CD4-positive, alpha-beta T cell treated with Interleukin-1 beta for 1 hour (primary cell): ENCODE measurements at regions not wholly inside any gene's neighbourhood (a gene's known extent, or its start where the extent isn't known, plus 50 kb on each side); places are given as distances from the start of the nearest gene placed in this dataset.

Experiments used
- DNase-seq, 2 donors: peaks; one replicate each; pipeline ENCODE4 v3.0.0-alpha.2; 2020 to 2022

DNA sequence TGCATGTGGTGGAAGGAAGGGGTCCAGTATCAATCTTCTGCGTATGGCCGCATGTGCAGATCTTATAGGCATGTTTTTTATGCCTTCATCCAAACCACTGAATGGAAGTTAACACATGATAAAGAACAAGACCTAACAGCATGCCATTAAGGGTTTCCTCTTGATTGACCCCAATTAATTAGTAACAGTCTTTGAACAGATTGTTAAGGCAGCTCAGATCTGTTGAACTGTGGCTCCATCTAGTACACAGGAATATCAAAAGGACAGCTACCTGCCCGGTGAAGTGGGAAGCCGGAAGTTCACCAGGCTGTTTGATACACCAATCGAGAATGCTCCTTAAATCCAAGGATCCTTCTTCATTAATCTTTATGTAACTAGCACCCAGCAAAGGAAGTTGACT is 159.9 kb upstream of the ADAMTS16 start:
- no peak for DNase-seq

DNA sequence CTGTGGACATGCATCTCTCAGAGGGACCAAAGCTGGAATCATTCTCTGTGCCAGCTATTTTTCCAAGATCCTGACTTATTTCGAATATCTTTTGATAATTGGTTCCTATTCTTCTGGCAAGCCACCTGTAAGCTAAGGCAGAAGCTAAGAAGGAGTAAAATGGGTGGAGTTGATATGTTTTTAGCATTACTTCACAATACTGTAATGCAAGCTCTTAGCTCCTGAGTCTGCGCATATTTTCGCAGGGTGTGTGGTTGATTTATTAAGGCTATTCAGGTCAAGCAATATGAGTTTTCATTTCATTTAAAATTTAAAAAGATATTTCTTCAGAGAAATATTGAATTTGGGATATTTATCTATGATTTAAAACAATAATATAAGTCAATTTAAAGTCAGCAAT is 158.5 kb upstream of the ADAMTS16 start:
- no peak for DNase-seq

DNA sequence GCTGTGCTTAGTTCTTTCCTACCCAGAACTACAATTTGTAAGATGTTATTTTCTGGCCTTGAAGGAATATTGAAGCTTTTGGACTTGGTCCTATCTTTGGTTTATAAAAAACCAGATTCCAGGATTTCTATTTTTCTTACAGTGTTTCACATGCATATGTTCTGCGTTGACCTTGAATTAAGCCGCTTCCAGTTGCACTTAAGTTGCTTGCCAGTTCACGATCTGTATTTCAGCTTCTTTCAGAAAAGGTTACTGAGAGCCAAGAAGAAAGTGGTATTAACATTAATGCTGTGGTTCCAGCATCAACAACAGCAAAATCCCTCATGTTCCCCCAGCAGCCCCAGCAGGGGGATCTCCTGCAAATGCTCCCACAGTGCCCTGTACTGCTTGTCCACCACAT is 156.4 kb upstream of the ADAMTS16 start:
- DNase-seq: no peak

DNA sequence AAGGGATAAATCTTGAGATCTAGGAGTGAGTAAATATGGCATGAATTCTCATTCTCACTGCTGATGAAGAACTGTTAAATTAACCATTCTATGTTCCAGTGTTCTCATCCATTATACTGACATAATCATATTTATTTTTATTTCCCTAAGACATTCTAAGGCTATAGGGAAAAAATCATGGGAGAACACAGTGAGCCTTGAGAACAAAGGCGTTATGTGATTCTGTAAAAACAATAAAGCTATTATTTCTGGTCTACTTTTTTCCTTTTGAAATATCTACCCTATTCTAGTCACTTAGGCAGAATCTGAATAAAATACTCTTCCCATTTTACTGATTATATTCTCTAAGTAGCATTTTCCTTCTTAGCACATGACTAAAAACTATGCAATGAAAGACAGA is 155.7 kb upstream of the ADAMTS16 start:
- no peak for DNase-seq

DNA sequence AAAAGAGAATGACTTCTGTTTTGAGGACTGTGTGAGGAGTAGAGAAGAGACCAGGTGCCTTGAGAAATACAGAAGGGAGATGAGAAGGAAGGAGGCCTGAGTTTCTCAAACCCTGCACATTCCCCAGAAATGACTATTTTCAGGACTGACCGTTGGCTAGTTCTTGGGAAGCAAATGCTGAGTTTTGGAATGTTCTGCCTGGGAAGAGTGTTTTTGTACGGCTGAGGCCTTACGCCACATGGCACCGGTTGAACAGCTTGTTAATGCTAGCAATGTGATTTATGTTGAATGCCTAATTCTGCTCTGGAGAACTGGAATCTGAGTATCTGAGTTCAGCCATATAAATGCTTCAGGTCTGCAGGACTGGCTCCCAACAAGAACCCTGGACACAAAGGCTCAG is 152.7 kb upstream of the ADAMTS16 start:
- no peak for DNase-seq

DNA sequence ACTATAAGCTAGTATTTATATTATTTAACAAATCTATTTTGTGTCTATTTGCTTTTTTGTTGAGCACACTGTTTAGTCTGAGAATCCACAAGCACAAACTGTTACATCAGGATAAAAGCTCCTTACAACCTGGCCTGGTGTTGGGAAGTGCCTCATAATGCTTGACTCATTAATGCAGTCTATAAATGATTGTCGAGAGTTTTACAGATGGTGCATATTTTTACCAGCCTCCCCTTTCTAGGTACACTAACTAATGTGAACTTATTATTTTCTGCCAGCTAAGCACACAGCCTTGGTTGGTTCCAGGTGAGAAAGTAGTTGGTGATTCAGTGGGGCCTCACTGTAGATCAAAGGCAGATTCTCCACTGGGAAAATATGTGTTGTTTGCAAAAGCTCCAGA is 151.0 kb upstream of the ADAMTS16 start:
- DNase-seq: no peak

DNA sequence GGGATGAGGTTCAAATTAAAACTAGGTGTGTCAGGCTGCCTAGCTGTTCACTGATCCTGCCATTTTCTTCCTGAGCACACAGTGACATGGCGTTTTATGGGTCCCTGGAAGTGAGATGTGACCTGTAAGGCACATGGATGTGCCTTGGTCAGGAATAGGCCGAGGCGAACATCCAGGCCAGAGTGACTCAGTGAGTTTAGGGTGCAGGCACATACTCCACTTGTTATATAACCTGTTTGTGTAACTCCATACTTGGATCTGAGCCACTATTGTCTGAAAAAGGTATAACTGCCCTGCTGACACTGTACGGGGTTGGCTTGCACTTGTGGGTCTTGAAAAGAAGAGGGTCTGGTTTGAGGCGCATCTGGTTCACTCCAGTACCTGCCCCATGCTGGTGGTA is 150.1 kb upstream of the ADAMTS16 start:
- DNase-seq: no peak

DNA sequence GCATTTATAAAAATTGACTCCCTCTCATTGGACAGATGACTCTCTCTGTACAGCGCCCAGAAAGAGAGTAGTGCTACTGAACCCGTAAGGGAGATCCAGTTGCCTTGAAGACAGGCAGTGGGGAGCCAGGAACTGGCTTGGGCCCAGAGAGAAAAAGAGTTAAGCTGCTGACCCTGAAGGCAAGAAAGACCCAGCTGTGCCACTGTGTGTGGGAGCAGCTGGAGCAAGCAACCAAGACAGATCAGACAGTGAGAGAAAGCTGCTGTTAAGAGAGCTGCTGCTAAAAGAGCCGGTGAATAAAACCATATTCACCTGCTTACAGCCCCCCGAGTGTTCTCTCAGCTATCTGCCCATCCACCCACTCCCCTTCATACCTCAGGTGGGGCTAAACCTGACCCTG is 149.7 kb upstream of the ADAMTS16 start:
- no peak for DNase-seq

DNA sequence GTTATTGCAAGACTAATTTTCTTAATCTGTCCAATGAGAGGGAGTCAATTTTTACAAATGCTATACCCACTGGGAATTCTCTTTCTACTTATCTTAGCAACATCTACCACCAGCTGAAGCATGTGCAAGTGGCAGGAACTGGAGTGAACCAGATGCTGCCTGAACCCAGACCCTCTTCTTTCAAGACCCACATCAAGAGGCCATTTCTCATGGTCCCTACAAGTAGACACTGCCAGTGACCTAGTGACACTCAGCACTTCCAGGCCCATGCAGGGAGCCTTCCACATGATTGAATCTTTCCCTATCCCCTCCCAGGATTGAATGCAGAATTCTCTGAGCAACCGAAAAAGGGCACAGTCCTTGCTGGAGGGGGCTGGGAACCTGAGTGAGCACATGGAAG is 148.2 kb upstream of the ADAMTS16 start:
- DNase-seq: no peak

DNA sequence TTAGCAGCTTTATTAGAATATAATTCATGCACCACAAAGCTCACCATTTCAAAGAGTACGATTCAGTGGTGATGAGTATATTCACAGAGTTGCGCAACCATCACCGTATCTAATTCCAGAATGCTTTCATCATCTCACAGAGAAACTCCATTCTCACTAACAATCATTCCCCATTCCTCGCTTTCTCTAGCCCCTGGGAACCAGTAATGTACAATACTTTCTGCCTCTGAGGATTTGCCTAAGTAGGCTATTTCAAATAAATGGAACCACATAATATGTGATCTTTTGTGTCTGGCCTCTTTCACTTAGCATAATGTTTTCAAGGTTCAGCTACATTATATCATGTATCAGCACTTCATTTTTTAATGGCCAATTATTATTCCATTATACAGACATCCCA is 145.1 kb upstream of the ADAMTS16 start:
- DNase-seq: no peak

DNA sequence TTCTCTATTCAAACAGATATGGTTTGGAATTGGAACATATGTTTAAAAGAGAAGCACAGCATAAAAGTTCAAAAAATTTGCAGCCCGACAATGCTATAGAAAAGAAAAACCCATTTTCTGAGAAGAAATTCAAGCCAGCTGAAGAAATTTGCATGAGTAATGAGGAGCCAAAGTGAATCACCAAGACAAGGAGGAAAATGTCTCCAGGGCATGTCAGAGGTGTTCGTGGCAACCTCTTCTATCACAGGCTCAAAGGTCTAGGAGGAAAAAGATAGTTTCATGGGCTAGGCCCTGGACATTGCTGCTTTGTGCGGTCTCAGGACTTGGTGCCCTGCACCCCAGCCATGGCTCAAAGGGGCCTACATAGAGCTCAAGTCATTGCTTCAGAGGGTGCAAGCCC is 134.8 kb upstream of the ADAMTS16 start:
- DNase-seq: no peak

DNA sequence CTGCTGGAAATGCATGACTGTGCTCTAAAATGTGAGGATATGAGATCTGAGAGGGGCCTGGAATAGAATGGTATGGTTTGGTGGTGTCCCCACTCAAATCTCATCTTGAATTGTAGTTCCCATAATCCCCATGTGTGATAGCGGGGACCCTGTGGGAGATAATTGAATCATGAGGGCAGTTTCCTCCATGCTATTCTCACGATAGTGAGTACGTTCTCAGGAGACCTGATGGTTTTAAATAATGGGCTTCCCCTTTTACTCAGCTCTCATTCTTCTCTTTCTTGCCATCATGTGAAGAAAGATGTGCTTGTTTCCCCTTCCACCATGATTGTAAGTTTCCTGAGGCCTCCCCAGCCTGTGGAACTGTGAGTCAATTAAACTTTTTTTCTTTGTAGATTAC is 133.6 kb upstream of the ADAMTS16 start:
- DNase-seq: no peak

DNA sequence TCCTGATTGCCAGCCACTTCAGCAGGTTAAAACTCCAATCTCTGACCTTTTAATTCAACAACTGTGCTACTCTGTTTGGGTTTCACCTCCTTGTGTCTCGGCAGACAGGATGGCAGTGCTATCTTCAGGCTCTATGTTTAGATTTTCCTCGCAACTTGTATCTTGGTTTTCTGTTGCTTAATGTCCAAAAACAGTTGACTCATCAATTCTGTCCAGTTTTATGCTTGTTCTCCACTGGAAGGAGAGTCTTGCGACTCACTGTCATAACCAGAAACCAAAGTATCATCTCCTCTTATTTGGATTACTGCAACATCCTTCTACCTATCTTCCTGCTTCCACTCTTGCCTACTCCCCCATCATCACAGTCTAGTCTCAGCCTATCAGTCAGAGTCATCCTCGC is 130.9 kb upstream of the ADAMTS16 start:
- no peak for DNase-seq

DNA sequence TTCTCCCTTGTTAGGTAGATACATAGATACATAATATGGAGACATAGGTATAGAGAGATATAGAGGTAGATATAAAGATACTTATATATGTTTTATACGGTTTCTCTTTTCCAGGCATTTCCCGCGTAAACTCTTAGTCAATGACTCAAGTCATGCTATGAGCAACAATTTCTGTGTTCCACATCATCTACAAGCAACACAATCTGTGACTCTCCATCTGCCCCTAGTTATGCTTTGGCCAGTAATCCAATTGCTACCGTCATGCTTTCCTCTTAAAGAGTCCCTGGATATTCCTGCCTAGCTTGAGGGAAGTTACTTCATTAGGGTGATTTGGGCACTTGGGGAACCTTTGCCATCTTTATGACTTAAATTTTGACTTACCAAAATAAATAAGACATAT is 129.0 kb upstream of the ADAMTS16 start:
- no peak for DNase-seq

DNA sequence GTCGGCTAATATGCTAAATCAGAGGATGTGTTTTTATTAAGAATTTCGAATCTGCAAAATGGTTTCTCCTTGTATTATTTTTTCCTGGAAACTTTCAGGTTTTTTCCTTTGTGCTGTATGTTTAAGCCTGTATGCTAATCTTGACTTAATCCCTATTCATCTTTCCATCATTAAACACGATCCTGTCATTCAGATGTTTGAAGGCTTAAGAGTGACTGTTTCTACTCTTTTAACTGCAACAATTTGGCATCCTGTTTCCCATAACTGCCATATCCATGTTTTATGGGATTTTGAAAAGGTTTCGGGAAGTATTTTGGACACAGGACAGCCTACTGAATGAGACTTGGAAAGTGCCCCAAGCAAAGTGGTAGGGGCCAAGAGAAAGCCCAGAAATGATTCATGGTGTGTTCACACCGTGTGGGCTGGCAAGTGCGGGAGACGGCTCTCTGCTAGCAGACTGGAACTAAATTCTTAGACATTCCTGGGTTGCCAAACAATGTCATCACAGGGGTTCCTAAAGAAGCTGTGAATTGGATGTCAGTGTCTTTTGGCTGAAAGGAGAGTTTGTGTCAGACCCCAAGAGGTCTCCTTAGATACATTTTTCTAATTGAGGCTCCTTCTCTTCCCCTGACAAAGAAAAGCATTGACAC is 125.4 kb upstream of the ADAMTS16 start:
- no peak for DNase-seq

DNA sequence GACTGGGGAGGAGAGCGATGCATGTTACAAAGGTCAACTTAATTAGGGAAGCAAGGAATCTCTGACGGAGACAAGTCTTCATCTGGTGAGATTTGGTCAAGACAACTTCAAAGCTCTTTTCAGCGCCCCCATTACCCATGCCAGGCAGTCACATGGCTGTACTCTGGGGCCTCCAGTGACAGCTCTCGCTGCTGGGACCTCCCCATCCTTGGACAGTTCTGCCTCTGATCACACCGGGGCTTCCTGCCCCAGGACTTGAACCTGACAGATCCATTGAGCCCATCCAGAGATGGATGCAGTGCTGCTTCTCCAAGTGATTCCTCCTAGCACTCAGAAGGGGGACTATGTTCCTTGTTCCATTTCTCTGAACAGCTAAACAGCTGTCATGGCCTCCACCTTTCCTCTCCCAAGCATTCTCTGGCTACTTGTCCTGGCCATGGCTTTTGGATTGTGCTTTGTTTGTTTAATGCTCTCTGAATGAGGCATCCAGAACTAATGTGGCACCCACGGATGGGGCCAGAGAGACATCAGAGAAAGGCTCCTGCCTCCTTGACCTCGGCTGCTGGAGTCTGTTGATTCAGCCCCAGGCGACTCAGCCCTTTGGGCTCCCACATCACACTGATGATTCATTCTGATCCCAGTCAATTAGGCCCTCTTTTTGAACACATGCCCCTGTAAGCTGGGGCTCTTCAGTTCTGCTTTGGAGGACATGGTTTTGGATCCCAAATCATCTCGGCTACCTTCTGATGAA is 122.1 kb upstream of the ADAMTS16 start:
- DNase-seq: no peak

DNA sequence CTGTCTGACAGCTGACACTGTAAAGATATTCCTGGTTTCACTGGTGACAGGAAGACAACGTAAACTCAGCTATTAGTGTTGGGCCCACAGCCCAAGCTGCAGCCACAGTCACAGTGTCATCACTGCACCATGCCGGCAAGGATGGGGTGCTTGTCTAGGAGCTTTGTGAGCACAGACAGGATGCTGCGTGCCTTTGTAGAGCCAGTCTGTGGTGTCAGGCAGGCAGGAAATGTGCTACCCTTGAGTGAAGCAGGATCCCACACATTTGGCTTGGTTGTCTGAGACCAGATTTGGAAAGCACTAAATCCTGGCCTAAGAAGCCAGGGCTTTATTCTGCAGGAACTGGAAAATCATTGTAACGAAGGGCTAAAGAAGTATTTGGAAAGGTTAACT is 121.6 kb upstream of the ADAMTS16 start:
- DNase-seq: no peak

DNA sequence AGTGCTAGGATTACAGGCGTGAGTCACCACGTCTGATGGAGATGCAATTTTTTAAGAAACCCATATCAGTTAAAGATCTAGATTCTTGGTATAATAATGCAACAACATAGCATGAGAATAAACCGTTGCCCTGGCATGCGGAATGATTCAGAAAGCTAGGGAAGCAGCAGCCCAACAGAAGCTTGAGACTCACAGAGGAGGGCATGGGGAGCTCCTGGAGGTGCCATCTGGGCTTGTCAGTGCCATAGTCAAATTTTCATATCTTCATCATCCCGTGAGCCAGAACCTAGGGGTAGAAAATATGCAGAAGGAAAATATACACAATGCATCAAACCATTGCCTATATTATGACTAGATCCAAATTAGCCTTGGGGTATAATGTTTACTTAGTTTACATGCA is 118.7 kb upstream of the ADAMTS16 start:
- DNase-seq: no peak

DNA sequence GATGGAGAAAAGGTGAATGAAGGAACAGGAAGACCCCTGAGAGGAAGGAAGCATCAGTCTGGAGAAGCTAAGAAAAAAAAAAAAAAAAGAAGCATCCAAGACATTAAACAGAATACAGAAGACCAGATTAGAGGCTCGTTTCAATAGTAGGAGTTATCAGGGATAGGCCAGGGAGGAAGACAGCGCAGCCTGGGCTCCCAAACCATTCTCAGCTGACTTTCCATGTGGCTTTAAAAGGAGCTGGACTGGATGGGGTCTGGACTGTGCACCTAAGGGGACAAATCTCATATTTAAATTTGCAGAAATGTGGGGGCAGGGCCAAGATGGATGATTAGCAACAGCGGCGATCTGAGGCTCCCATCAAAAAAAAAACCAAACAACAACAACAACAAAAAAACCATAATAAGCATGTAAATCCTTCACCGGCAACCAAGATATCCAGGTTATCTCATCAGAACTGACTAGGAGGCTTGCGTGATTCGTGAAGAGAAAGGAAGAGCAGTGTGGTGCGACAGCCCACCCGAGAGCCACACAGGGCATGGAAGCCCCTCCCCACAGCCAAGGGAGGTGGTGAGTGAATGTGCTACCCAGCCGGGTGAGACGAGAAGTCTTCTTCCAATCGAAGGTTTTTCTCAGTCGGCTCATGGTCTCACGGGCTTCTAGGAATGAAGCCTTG is 114.9 kb upstream of the ADAMTS16 start:
- no peak for DNase-seq

DNA sequence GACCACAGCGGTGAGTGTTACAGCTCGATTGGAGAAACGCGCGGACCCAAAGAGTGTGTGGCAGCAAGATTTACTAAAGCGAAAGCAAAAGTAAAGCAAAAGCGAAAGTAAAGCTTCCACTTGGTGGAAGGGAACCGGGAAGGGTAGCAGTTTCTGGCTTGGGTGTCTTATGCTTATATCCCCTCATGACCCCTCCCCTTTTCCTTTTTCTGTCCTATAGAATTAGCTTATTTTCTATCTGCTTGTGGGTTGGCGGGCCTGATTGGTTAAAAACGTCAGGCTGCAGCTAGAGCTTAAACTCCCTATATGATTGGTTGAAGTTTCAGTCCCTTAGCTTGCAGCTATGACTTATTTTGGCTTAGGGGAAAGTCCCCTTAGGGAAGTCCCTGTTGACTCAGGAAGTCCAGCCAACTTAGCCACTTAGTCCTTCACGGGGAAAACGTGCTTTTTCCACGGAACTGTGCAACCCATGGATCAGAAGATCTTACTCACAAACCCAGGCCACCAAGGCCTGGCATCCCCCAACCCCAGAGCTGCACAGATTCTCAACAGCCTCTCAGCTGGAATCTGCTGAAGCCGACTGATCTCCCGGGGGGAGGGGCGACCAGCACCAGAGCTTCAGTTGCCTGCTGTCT is 114.2 kb upstream of the ADAMTS16 start:
- no peak for DNase-seq

DNA sequence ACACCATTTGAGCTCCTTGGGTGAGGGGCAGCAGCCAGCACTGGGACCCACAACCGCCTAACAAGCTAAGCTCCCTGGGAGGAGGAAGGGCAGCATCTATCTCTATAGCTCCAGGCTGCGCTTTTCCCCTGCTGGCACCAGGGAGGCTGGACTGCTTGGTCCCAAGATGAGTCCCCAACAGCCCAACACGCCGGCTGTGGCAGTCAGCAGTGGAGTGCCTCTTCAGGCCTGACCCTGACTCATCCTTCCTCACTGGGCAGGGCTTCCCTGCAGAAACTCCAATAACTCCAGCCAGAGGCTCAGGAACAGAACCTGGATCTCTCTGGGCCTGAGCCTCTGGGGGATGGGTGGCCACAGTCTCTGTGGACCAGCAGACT is 113.7 kb upstream of the ADAMTS16 start:
- no peak for DNase-seq

DNA sequence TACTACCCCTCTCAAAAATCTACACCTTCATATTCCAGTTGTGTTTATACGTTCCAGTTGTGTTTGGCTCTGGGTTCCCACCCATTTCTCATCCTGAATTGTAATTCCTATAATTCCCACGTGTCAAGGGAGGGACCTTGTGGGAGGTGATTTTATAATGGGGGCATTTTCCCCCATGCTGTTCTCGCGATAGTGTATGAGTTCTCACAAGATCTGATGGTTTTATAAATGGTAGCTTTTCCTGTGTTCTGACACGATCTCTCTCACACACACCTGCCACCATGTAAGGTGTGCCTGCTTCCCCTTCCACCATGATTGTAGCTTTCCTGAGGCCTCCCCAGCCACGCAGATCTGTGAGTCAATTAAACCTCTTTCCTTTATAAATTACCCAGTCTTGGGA is 108.5 kb upstream of the ADAMTS16 start:
- DNase-seq: no peak

DNA sequence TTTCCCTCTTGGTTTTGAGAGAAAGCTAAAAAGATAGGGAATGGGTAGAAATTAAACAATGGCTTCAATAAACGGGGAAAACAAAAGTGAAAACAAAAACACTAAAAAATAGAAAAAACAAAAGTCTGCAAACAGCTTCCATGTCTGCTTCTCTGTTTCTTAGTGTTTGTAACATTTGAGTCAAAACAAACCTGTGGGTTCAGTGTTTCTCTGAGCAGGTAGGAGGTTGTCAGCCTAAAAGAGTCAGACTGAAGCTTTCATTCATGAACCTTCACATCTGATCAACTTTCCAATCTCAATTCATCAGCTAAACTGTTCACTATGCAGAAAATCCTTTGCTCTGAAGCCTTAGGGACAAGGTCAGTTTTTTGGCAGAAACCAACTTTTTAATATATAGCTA is 102.5 kb upstream of the ADAMTS16 start:
- DNase-seq: no peak

DNA sequence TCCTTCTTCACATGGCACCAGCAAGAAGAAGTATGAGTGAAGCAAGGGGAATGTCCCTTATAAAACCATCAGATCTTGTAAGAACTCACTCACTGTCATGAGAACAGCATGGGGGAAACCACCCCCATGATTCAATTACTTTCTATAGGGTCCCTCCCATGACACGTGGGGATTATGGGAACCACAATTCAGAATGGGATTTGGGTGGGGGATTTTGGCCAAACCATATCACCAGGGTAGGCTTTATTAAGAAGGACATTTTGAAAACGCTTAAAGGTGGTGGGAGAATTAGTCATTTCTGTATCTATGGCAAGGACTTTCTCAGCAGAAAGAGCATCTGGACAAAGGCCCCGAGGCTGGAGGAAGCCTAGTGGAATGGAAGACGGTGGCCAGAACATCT is 100.2 kb upstream of the ADAMTS16 start:
- no peak for DNase-seq
